Epithelial cell of esophagus (primary cell): ENCODE measurements at regions not wholly inside any gene's neighbourhood (a gene's known extent, or its start where the extent isn't known, plus 50 kb on each side); places are given as distances from the start of the nearest gene placed in this dataset.

Experiments
- DNase-seq: peaks from one replicate; pipeline ENCODE4 v3.0.0; 2010; ENCODE audit warnings: low read depth
- H3K4me3 ChIP-seq: 2 replicates; pipeline ENCODE4 v1.5.1; 2011; ENCODE audit warnings: mild to moderate bottlenecking, low read length, control low read depth
- CTCF ChIP-seq: IDR thresholded peaks from 2 replicates; pipeline ENCODE4 v1.5.1; 2011; ENCODE audit warnings: low read depth, mild to moderate bottlenecking, low read length, control low read depth, inconsistent platforms; ENCODE audit not compliant: insufficient read depth; ENCODE audit errors: missing control alignments

GRCh38 chr6:91786474-91787184, 1199.8 kb upstream of the MAP3K7 start:
- TF ChIP-seq CTCF, result no peak
- H3K4me3 ChIP-seq, result no peak overlapping the region
- no peak for DNase-seq

GRCh38 chr6:91782802-91783201, 1195.9 kb upstream of the MAP3K7 start:
- TF ChIP-seq CTCF, result no peak
- H3K4me3 ChIP-seq, result no peak overlapping the region
- DNase-seq, result peak; percentile 39

- TF ChIP-seq CTCF, result no peak
- no peak overlapping the region for H3K4me3 ChIP-seq
- DNase-seq, result peak; percentile 16
Measured at GRCh38 chr6:91781946-91782345, 1195.1 kb upstream of the MAP3K7 start.

GRCh38 chr6:91780270-91780669, 1193.4 kb upstream of the MAP3K7 start:
- no peak overlapping the region for H3K4me3 ChIP-seq
- no peak for DNase-seq
- TF ChIP-seq CTCF, result no peak

- H3K4me3 ChIP-seq, result no peak overlapping the region
- DNase-seq, result no peak
- no peak for TF ChIP-seq CTCF
Measured at GRCh38 chr6:91761621-91762020, 1174.7 kb upstream of the MAP3K7 start.

- TF ChIP-seq CTCF, result no peak
- H3K4me3 ChIP-seq, result no peak overlapping the region
- no peak for DNase-seq
Measured at GRCh38 chr6:91754691-91755090, 1167.8 kb upstream of the MAP3K7 start.

- no peak for DNase-seq
- TF ChIP-seq CTCF, result no peak
- H3K4me3 ChIP-seq, result no peak overlapping the region
Measured at GRCh38 chr6:91751526-91751925, 1164.7 kb upstream of the MAP3K7 start.
